Mucosa of rectum (tissue), 2 donors: ENCODE measurements at regions not wholly inside any gene's neighbourhood (a gene's known extent, or its start where the extent isn't known, plus 50 kb on each side); places are given as distances from the start of the nearest gene placed in this dataset.

Source experiments
- H3K27ac ChIP-seq, 2 donors: one replicate each; pipeline ENCODE4 v1.7.0; 2013; ENCODE audit warnings: inconsistent platforms in 2 of 2, low read depth in 2 of 2, low read length in 2 of 2
- H3K27me3 ChIP-seq, 2 donors: one replicate each; pipeline ENCODE4 v1.7.0; 2013; ENCODE audit warnings: low read length in 2 of 2; ENCODE audit not compliant: control insufficient read depth in 2 of 2, insufficient read depth in 2 of 2
- H3K36me3 ChIP-seq, 2 donors: one replicate each; pipeline ENCODE4 v1.7.0; 2013; ENCODE audit warnings: low read length in 2 of 2; ENCODE audit not compliant: control insufficient read depth in 2 of 2, insufficient read depth in 2 of 2
- H3K4me1 ChIP-seq, 2 donors: one replicate each; pipeline ENCODE4 v1.7.0; 2013; ENCODE audit warnings: low read length in 2 of 2, mild to moderate bottlenecking in 1 of 2; ENCODE audit not compliant: control insufficient read depth in 2 of 2, insufficient read depth in 2 of 2
- H3K4me3 ChIP-seq, 2 donors: one replicate each; pipeline ENCODE4 v1.7.0; 2013; ENCODE audit warnings: low read length in 2 of 2
- H3K9ac ChIP-seq, 2 donors: one replicate each; pipeline ENCODE4 v1.7.0; 2013; ENCODE audit warnings: low read length in 2 of 2, low read depth in 1 of 2, mild to moderate bottlenecking in 1 of 2
- H3K9me3 ChIP-seq, 2 donors: one replicate each; pipeline ENCODE4 v1.7.0; 2013; ENCODE audit warnings: low read length in 2 of 2; ENCODE audit not compliant: control insufficient read depth in 2 of 2
- donor health status: healthy.
- donor health status: Normal muscosa, but diverticular disease.

- no peaks in the 10 kb centered on the region for H3K4me1 ChIP-seq
- H3K27ac ChIP-seq = no peak overlapping the region
- H3K27me3 ChIP-seq = no peaks in the 10 kb centered on the region
- H3K9me3 ChIP-seq = peaks cover 0 to 6% of the 10 kb centered on the region in 2 donors
- H3K9ac ChIP-seq = no peak overlapping the region
- no peak overlapping the region for H3K4me3 ChIP-seq
- no peaks in the 10 kb centered on the region for H3K36me3 ChIP-seq
Observed at GRCh38 chr12:58519839-58520238, 400.5 kb downstream of the LRIG3 start.

- Histone ChIP-seq H3K36me3 (no peaks in the 10 kb centered on the region), H3K9ac (no peak overlapping the region), H3K27ac (no peak overlapping the region), H3K4me1 (no peaks in the 10 kb centered on the region), H3K9me3 (peaks cover 0 to 6% of the 10 kb centered on the region in 2 donors), H3K27me3 (no peaks in the 10 kb centered on the region), H3K4me3 (no peak overlapping the region)
Observed at GRCh38 chr12:58521152-58521551, 399.2 kb downstream of the LRIG3 start.

- peaks cover 0 to 6% of the 10 kb centered on the region in 2 donors for H3K9me3 ChIP-seq
- no peak overlapping the region for H3K9ac ChIP-seq
- H3K27me3 ChIP-seq = no peaks in the 10 kb centered on the region
- no peaks in the 10 kb centered on the region for H3K4me1 ChIP-seq
- H3K4me3 ChIP-seq = no peak overlapping the region
- no peaks in the 10 kb centered on the region for H3K36me3 ChIP-seq
- no peak overlapping the region for H3K27ac ChIP-seq
Observed at GRCh38 chr12:58521796-58522195, 398.5 kb downstream of the LRIG3 start.

- no peaks in the 10 kb centered on the region for H3K4me1 ChIP-seq
- H3K27me3 ChIP-seq = no peaks in the 10 kb centered on the region
- H3K9me3 ChIP-seq = no peaks in the 10 kb centered on the region
- no peak overlapping the region for H3K4me3 ChIP-seq
- H3K27ac ChIP-seq = no peak overlapping the region
- no peak overlapping the region for H3K9ac ChIP-seq
- H3K36me3 ChIP-seq = no peaks in the 10 kb centered on the region
Observed at GRCh38 chr12:58523360-58523759, 396.9 kb downstream of the LRIG3 start.

- no peak overlapping the region for H3K4me3 ChIP-seq
- H3K27ac ChIP-seq = no peak overlapping the region
Observed at GRCh38 chr12:58528271-58528670, 392.0 kb downstream of the LRIG3 start.

GRCh38 chr12:58529114-58529665 is 391.1 kb downstream of the LRIG3 start:
- Histone ChIP-seq H3K27ac (peak overlapping the region in 1 of 2 donors; percentile 19), H3K4me3 (no peak overlapping the region), H3K27me3 (no peaks in the 10 kb centered on the region), H3K36me3 (no peaks in the 10 kb centered on the region), H3K9ac (no peak overlapping the region), H3K9me3 (no peaks in the 10 kb centered on the region), H3K4me1 (no peaks in the 10 kb centered on the region)

More at GRCh38 chr12:58528271-58528670, 392.0 kb downstream of the LRIG3 start:
- H3K9ac ChIP-seq = no peak overlapping the region
- H3K4me1 ChIP-seq = no peaks in the 10 kb centered on the region
- no peaks in the 10 kb centered on the region for H3K27me3 ChIP-seq
- no peaks in the 10 kb centered on the region for H3K9me3 ChIP-seq
- H3K36me3 ChIP-seq = no peaks in the 10 kb centered on the region

- H3K4me3 ChIP-seq = no peak overlapping the region
- H3K4me1 ChIP-seq = no peaks in the 10 kb centered on the region
- H3K36me3 ChIP-seq = no peaks in the 10 kb centered on the region
- peak overlapping the region in 1 of 2 donors; percentile 16 for H3K27ac ChIP-seq
- no peaks in the 10 kb centered on the region for H3K27me3 ChIP-seq
- no peaks in the 10 kb centered on the region for H3K9me3 ChIP-seq
- no peak overlapping the region for H3K9ac ChIP-seq
Observed at GRCh38 chr12:58529897-58530741, 390.2 kb downstream of the LRIG3 start.

GRCh38 chr12:58530742-58531062 is 389.6 kb downstream of the LRIG3 start:
- Histone ChIP-seq H3K9me3 (no peaks in the 10 kb centered on the region), H3K27me3 (no peaks in the 10 kb centered on the region), H3K36me3 (no peaks in the 10 kb centered on the region), H3K27ac (peak overlapping the region in 1 of 2 donors; percentile 6), H3K4me3 (no peak overlapping the region), H3K4me1 (no peaks in the 10 kb centered on the region), H3K9ac (no peak overlapping the region)

GRCh38 chr12:58532855-58533608 is 387.3 kb downstream of the LRIG3 start:
- no peak overlapping the region for H3K9ac ChIP-seq

GRCh38 chr12:58533652-58534051 is 386.7 kb downstream of the LRIG3 start:
- Histone ChIP-seq H3K27me3 (no peaks in the 10 kb centered on the region), H3K9ac (no peak overlapping the region), H3K4me1 (no peaks in the 10 kb centered on the region), H3K4me3 (no peak overlapping the region), H3K9me3 (no peaks in the 10 kb centered on the region), H3K27ac (no peak overlapping the region), H3K36me3 (no peaks in the 10 kb centered on the region)

More at GRCh38 chr12:58532855-58533608, 387.3 kb downstream of the LRIG3 start:
- H3K27me3 ChIP-seq = no peaks in the 10 kb centered on the region
- no peaks in the 10 kb centered on the region for H3K4me1 ChIP-seq
- no peak overlapping the region for H3K4me3 ChIP-seq
- no peaks in the 10 kb centered on the region for H3K9me3 ChIP-seq
- H3K27ac ChIP-seq = no peak overlapping the region
- H3K36me3 ChIP-seq = no peaks in the 10 kb centered on the region
